Activated T-helper 1 cell treated with Interleukin-2 at 50 U/mL for 16 hours (primary cell): ENCODE measurements at regions not wholly inside any gene's neighbourhood (a gene's known extent, or its start where the extent isn't known, plus 50 kb on each side); places are given as distances from the start of the nearest gene placed in this dataset.

ENCODE experiments used
- DNase-seq: peaks from one replicate; pipeline ENCODE4 v3.0.0-alpha.2; 2020; ENCODE audit warnings: low read depth

GRCh38 chr5:142507531-142508372 is 178.1 kb downstream of the FGF1 start:
- no peak for DNase-seq

GRCh38 chr5:142506756-142507155 is 179.1 kb downstream of the FGF1 start:
- no peak for DNase-seq

- DNase-seq, result no peak
These were observed 179.8 kb downstream of the FGF1 start for GRCh38 chr5:142506046-142506445.

GRCh38 chr5:142501890-142502289 is 177.1 kb upstream of the SPRY4 start:
- no peak for DNase-seq

GRCh38 chr5:142500227-142500905 is 175.5 kb upstream of the SPRY4 start:
- DNase-seq, result no peak

GRCh38 chr5:142499591-142500226 is 174.9 kb upstream of the SPRY4 start:
- DNase-seq, result no peak

GRCh38 chr5:142498298-142498697 is 173.5 kb upstream of the SPRY4 start:
- DNase-seq, result no peak

GRCh38 chr5:142495531-142495930 is 170.7 kb upstream of the SPRY4 start:
- DNase-seq, result no peak

- DNase-seq, result no peak
These were observed 169.2 kb upstream of the SPRY4 start for GRCh38 chr5:142493875-142494518.

GRCh38 chr5:142492781-142493281 is 168.0 kb upstream of the SPRY4 start:
- no peak for DNase-seq

- no peak for DNase-seq
These were observed 166.9 kb upstream of the SPRY4 start for GRCh38 chr5:142491679-142492078.

- no peak for DNase-seq
These were observed 166.4 kb upstream of the SPRY4 start for GRCh38 chr5:142491270-142491669.

GRCh38 chr5:142486581-142486980 is 161.8 kb upstream of the SPRY4 start:
- DNase-seq, result no peak

- DNase-seq, result no peak
These were observed 161.2 kb upstream of the SPRY4 start for GRCh38 chr5:142486020-142486419.

GRCh38 chr5:142484821-142485387 is 160.1 kb upstream of the SPRY4 start:
- no peak for DNase-seq

GRCh38 chr5:142482207-142482606 is 157.4 kb upstream of the SPRY4 start:
- DNase-seq, result no peak

GRCh38 chr5:142481410-142481809 is 156.6 kb upstream of the SPRY4 start:
- no peak for DNase-seq

GRCh38 chr5:142479854-142480519 is 155.2 kb upstream of the SPRY4 start:
- DNase-seq, result no peak

GRCh38 chr5:142479150-142479549 is 154.3 kb upstream of the SPRY4 start:
- DNase-seq, result no peak

GRCh38 chr5:142478113-142478512 is 153.3 kb upstream of the SPRY4 start:
- no peak for DNase-seq

GRCh38 chr5:142475102-142475513 is 150.3 kb upstream of the SPRY4 start:
- no peak for DNase-seq
